ENCODE measurements at regions not wholly inside any gene's neighbourhood (a gene's known extent, or its start where the extent isn't known, plus 50 kb on each side); places are given as distances from the start of the nearest gene placed in this dataset.
"Not testable (repeated sequence)": the region's sequence is repeated elsewhere in the genome, so short reads cannot be mapped to it uniquely, and the experiment has no call there.

- DNase-seq, result not testable (repeated sequence)
Measured at GRCh38 chr17:73859439-73860008, 215.3 kb upstream of the SDK2 start.

- DNase-seq, result no peak
Measured at GRCh38 chr17:73861543-73861942, 217.3 kb upstream of the SDK2 start.

- no peak for DNase-seq
Measured at GRCh38 chr17:73863761-73864535, 219.7 kb upstream of the SDK2 start.

- no peak for DNase-seq
Measured at GRCh38 chr17:73865831-73866230, 221.6 kb upstream of the SDK2 start.

GRCh38 chr17:73867056-73867455, 222.8 kb upstream of the SDK2 start:
- DNase-seq, result no peak

GRCh38 chr17:73870068-73870467, 225.8 kb upstream of the SDK2 start:
- no peak for DNase-seq

GRCh38 chr17:73870473-73870872, 226.2 kb upstream of the SDK2 start:
- DNase-seq, result no peak

- no peak for DNase-seq
Measured at GRCh38 chr17:73872816-73873215, 228.6 kb upstream of the SDK2 start.

- no peak for DNase-seq
Measured at GRCh38 chr17:73874008-73874720, 229.9 kb upstream of the SDK2 start.

GRCh38 chr17:73875346-73875745, 231.1 kb upstream of the SDK2 start:
- DNase-seq, result no peak

GRCh38 chr17:73877962-73878361, 233.7 kb upstream of the SDK2 start:
- DNase-seq, result no peak

- DNase-seq, result no peak
Measured at GRCh38 chr17:73878923-73879322, 234.7 kb upstream of the SDK2 start.

GRCh38 chr17:73879987-73880386, 235.7 kb upstream of the SDK2 start:
- no peak for DNase-seq

GRCh38 chr17:73882590-73882989, 238.3 kb upstream of the SDK2 start:
- no peak for DNase-seq

- no peak for DNase-seq
Measured at GRCh38 chr17:73883175-73883574, 238.9 kb upstream of the SDK2 start.

GRCh38 chr17:73887739-73888138, 243.5 kb upstream of the SDK2 start:
- no peak for DNase-seq

GRCh38 chr17:73888862-73889261, 244.6 kb upstream of the SDK2 start:
- DNase-seq, result no peak

GRCh38 chr17:73889439-73889838, 245.2 kb upstream of the SDK2 start:
- no peak for DNase-seq

GRCh38 chr17:73890831-73891405, 246.7 kb upstream of the SDK2 start:
- no peak for DNase-seq

- DNase-seq, result no peak
Measured at GRCh38 chr17:73895157-73895556, 250.9 kb upstream of the SDK2 start.

GRCh38 chr17:73896966-73897365, 252.7 kb upstream of the SDK2 start:
- no peak for DNase-seq

GRCh38 chr17:73899839-73900238, 255.6 kb upstream of the SDK2 start:
- no peak for DNase-seq

- no peak for DNase-seq
Measured at GRCh38 chr17:73900516-73900915, 256.3 kb upstream of the SDK2 start.

- no peak for DNase-seq
Measured at GRCh38 chr17:73901249-73901648, 257.0 kb upstream of the SDK2 start.

Data from NCI-H187 treated with DMSO at 0.1 percent for 48 hours (cell line).